Karpas-422 (cell line): ENCODE measurements at regions not wholly inside any gene's neighbourhood (a gene's known extent, or its start where the extent isn't known, plus 50 kb on each side); places are given as distances from the start of the nearest gene placed in this dataset.

Experiments
- DNase-seq: peaks from one replicate; pipeline ENCODE4 v3.0.0-alpha.2; 2015
- H2AFZ ChIP-seq: fragments of 200-600 bp; sonication (generic); 2 replicates; pipeline ENCODE4 v1.6.1; 2014; ENCODE audit warnings: antibody characterized with exemption, low read length, mixed read lengths
- H3K27ac ChIP-seq: fragments of 200-600 bp; sonication (generic); 2 replicates; pipeline ENCODE4 v1.5.1; 2014; ENCODE audit warnings: mild to moderate bottlenecking, low read length, moderate library complexity
- H3K27me3 ChIP-seq: fragments of 200-600 bp; sonication (generic); 2 replicates; pipeline ENCODE4 v1.6.1; 2014; ENCODE audit warnings: low read length, mixed read lengths
- H3K36me3 ChIP-seq: fragments of 200-600 bp; sonication (generic); 2 replicates; pipeline ENCODE4 v1.6.1; 2014; ENCODE audit warnings: low read length, mixed read lengths; ENCODE audit not compliant: insufficient read depth
- H3K4me1 ChIP-seq: fragments of 200-600 bp; sonication (generic); 2 replicates; pipeline ENCODE4 v1.6.1; 2014; ENCODE audit warnings: mild to moderate bottlenecking, low read length, mixed read lengths
- H3K4me2 ChIP-seq: fragments of 200-600 bp; sonication (generic); 2 replicates; pipeline ENCODE4 v1.6.1; 2014; ENCODE audit warnings: low read length, low read depth, mild to moderate bottlenecking; ENCODE audit not compliant: poor library complexity, severe bottlenecking
- H3K4me3 ChIP-seq: fragments of 200-600 bp; sonication (generic); 2 replicates; pipeline ENCODE4 v1.5.1; 2014; ENCODE audit warnings: mild to moderate bottlenecking, antibody characterized with exemption, low read length, mixed read lengths
- H3K79me2 ChIP-seq: fragments of 200-600 bp; sonication (generic); 2 replicates; pipeline ENCODE4 v1.6.1; 2014; ENCODE audit warnings: mild to moderate bottlenecking, low read length, mixed read lengths
- H3K9ac ChIP-seq: fragments of 200-600 bp; sonication (generic); 2 replicates; pipeline ENCODE4 v1.6.0; 2014; ENCODE audit warnings: low read length
- H3K9me2 ChIP-seq: fragments of 200-600 bp; sonication (generic), shearing (Covaris generic); replicated peaks from 2 replicates; pipeline ENCODE4 v1.6.0; 2014; ENCODE audit warnings: mild to moderate bottlenecking, low read length, moderate library complexity; ENCODE audit not compliant: insufficient read depth
- H3K9me3 ChIP-seq: fragments of 300-700, 200-600 bp; sonication (generic); 2 replicates; pipeline ENCODE4 v1.6.1; 2014; ENCODE audit warnings: low read length, mixed read lengths
- H4K20me1 ChIP-seq: fragments of 200-600 bp; sonication (generic); 2 replicates; pipeline ENCODE4 v1.6.1; 2014; ENCODE audit warnings: mild to moderate bottlenecking, antibody characterized with exemption, low read length, low read depth; ENCODE audit not compliant: insufficient read depth

DNA sequence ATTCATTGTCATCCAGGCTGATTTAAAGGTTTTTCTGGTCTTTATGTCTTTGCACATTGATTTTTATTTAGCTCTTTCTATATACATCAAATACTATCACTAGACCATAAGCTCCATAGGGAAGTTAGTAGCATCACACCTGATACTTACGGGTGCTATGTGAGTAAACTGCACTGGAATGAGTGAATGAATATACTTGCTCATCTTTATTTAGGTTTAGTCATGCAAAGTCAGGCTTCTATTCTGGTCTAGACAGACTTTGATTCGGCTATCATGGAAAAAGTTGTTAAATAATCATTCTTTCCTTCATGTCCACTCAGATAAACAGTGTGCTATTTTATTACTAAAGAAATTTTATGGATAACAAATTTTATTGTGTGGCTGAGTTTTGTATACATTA lies 457.8 kb upstream of the PCDH7 start:
- Histone ChIP-seq H3K9me3 (peaks cover 32% of the 10 kb centered on the region), H3K4me3 (no peak overlapping the region), H3K9me2 (no peaks in the 10 kb centered on the region), H3K36me3 (no peaks in the 10 kb centered on the region), H3K4me2 (no peak overlapping the region), H4K20me1 (no peaks in the 10 kb centered on the region), H3K27ac (no peak overlapping the region), H3K9ac (no peak overlapping the region), H3K4me1 (no peaks in the 10 kb centered on the region), H3K27me3 (no peaks in the 10 kb centered on the region), H2AFZ (no peak overlapping the region), H3K79me2 (no peaks in the 10 kb centered on the region)
- no peak for DNase-seq

DNA sequence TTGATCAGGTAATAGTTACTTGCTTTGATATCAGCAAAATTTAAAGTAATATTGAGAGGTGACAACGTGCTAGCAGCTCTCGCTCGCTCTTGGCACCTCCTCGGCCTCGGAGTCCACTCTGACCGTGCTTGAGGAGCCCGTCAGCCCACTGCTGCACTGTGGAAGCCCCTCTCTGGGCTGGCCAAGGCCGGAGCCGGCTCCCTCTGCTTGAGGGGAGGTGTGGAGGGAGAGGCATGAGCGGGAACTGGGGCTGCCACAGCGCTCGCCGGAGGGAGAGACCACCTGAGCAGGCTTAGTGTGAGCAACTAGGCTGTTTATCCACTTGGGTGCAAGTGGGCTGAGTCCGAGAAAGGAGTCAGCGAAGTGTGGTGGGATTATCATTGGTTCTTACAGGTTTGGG lies 455.7 kb upstream of the PCDH7 start:
- Histone ChIP-seq H3K9me3 (peaks cover 29% of the 10 kb centered on the region), H3K27me3 (no peaks in the 10 kb centered on the region), H3K4me1 (no peaks in the 10 kb centered on the region), H2AFZ (no peak overlapping the region), H3K4me3 (no peak overlapping the region), H3K36me3 (no peaks in the 10 kb centered on the region), H3K9me2 (no peaks in the 10 kb centered on the region), H3K9ac (no peak overlapping the region), H3K79me2 (no peaks in the 10 kb centered on the region), H4K20me1 (no peaks in the 10 kb centered on the region), H3K27ac (no peak overlapping the region), H3K4me2 (no peak overlapping the region)
- no peak for DNase-seq

DNA sequence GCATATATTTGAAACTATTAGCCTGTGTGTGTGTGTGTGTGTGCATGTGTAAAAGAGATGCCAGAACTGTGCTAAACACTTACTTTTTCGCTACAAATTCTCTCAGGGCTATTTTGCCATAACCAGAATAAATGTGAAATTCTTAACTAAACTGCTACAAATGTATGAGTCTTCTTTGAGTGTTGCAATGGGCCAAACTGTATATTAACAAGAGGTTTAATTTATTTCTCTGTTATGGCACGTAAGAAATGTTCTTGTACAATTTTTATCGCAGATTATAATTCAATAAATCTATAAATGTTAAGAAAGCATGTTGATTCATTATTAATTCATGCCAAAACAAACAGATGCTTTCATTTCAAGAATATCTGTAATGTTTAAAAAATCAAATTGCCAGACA lies 454.5 kb upstream of the PCDH7 start:
- Histone ChIP-seq H3K9me3 (peaks cover 23% of the 10 kb centered on the region), H3K27ac (no peak overlapping the region), H3K36me3 (no peaks in the 10 kb centered on the region), H4K20me1 (no peaks in the 10 kb centered on the region), H3K79me2 (no peaks in the 10 kb centered on the region), H3K9me2 (no peaks in the 10 kb centered on the region), H2AFZ (no peak overlapping the region), H3K4me2 (no peak overlapping the region), H3K4me1 (no peaks in the 10 kb centered on the region), H3K4me3 (no peak overlapping the region), H3K27me3 (no peaks in the 10 kb centered on the region), H3K9ac (no peak overlapping the region)
- no peak for DNase-seq

DNA sequence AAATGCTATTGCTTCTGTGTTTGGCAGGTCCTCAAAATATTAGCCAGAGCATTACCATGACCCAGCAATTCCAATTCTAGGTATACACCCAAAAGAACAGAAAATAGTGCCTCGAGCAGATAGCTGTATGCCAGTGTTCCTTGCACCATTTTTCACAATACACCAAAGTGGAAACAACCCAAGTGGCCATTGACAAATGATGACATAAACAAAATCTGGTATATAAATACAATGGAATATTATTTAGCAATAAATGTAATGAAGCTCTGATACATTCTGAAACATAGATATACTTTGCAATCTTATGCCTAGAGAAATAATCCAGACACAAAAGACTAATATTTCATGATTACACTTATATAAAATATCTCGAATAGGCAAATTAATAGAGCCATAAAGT lies 451.8 kb upstream of the PCDH7 start:
- Histone ChIP-seq H3K4me1 (no peaks in the 10 kb centered on the region), H3K9me3 (peaks cover 14% of the 10 kb centered on the region), H3K9me2 (no peaks in the 10 kb centered on the region), H3K27ac (no peak overlapping the region), H3K36me3 (no peaks in the 10 kb centered on the region), H3K9ac (no peak overlapping the region), H2AFZ (no peak overlapping the region), H3K27me3 (no peaks in the 10 kb centered on the region), H3K4me2 (no peak overlapping the region), H4K20me1 (no peaks in the 10 kb centered on the region), H3K4me3 (no peak overlapping the region), H3K79me2 (no peaks in the 10 kb centered on the region)
- DNase-seq: no peak

DNA sequence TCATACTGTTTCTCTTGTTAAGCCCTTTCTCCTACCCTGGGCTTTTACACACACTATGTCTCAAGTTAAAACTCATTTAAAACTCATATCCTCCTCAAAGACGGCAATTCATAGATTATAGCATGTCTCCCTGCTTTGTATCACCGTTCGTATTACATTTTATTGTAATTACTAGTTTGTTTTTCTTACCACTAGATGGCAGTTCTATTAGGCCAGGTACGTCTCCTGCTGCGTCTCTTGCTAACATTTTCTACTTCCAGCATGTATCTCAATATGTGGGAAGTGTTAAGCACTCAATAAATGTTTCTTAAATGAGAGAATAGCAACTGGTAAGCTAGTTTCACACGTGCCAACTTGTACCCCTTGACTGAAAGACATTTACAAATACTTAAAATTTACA lies 450.3 kb upstream of the PCDH7 start:
- H2AFZ ChIP-seq: no peak overlapping the region; the same call in 1 of the 2 replicates

DNA sequence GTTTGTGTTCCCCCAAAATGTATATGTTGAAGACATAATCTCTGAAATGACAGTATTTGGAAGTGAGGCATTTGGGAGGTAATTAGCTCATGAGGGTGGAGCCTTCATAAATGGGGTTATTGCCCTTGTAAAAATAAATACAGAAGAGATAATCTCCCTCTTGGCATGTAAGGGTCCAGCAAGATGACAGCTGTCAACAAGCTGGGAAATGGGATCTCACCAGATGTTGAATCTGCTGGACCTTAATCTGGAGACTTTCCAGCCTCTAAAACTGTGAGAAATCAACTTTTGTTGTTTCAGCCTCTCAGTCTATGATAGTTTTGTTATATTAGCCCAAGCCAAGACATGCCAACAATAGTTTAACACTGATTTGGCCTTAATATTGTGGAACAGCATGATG lies 438.2 kb upstream of the PCDH7 start:
- Histone ChIP-seq H3K79me2 (no peaks in the 10 kb centered on the region), H3K4me1 (no peaks in the 10 kb centered on the region), H3K27ac (no peak overlapping the region), H3K9me2 (no peaks in the 10 kb centered on the region), H3K9me3 (peaks cover 28% of the 10 kb centered on the region), H2AFZ (no peak overlapping the region), H3K4me3 (no peak overlapping the region), H3K27me3 (no peaks in the 10 kb centered on the region), H3K4me2 (no peak overlapping the region), H4K20me1 (no peaks in the 10 kb centered on the region), H3K9ac (no peak overlapping the region), H3K36me3 (no peaks in the 10 kb centered on the region)
- no peak for DNase-seq

More for the DNA sequence above, 450.3 kb upstream of the PCDH7 start:
- DNase-seq: no peak
- H3K4me3 ChIP-seq: no peak overlapping the region
- no peaks in the 10 kb centered on the region for H3K9me2 ChIP-seq
- no peak overlapping the region for H3K9ac ChIP-seq
- peaks cover 14% of the 10 kb centered on the region for H3K9me3 ChIP-seq
- no peaks in the 10 kb centered on the region for H4K20me1 ChIP-seq
- H3K4me1 ChIP-seq: no peaks in the 10 kb centered on the region
- H3K4me2 ChIP-seq: no peak overlapping the region
- H3K27ac ChIP-seq: no peak overlapping the region
- H3K79me2 ChIP-seq: no peaks in the 10 kb centered on the region
- H3K27me3 ChIP-seq: no peaks in the 10 kb centered on the region
- H3K36me3 ChIP-seq: no peaks in the 10 kb centered on the region

DNA sequence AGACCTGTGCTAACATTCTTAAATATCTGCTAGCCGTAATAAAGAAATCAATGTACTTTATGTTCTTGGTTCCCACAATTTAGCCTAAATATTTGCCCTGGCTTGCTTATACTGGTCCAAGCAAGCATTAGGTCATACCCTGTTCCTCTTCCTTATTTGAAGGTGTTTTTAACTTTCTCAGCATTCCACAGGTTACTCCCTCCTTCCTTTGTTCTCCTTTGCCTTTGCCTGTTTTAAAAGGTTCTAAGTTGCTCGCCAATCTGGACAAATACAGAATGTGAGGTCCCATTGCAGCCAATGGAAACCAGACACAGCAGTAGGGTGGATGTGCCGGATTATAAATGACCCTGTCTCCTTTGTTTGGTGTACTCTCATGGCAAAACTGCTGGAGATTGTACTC lies 436.8 kb upstream of the PCDH7 start:
- Histone ChIP-seq H3K36me3 (no peaks in the 10 kb centered on the region), H3K4me3 (no peak overlapping the region), H3K4me1 (no peaks in the 10 kb centered on the region), H4K20me1 (no peaks in the 10 kb centered on the region), H3K9me3 (peaks cover 30% of the 10 kb centered on the region), H3K9me2 (no peaks in the 10 kb centered on the region), H3K27ac (no peak overlapping the region), H3K79me2 (no peaks in the 10 kb centered on the region), H3K27me3 (no peaks in the 10 kb centered on the region), H3K4me2 (no peak overlapping the region), H3K9ac (no peak overlapping the region), H2AFZ (no peak overlapping the region)
- no peak for DNase-seq

DNA sequence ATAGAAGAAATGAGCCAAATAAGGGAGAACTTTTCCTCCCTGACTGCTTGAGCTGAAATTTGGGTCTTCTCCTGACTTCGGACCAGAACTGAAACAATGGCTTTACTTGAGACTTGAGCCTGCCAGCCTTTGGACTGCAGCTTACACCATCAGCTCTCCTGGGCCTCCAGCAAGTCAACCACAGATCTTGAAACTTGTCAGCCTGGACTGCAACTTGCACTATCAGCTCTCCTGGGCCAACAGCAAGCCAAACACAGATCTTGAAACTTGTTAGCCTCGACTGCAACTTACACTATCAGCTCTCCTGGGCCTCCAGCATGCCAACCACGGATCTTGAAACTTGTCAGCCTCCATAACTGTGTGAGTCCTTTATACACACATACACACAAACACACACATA lies 425.9 kb upstream of the PCDH7 start:
- no peaks in the 10 kb centered on the region for H3K79me2 ChIP-seq
- no peak overlapping the region for H3K4me2 ChIP-seq
- H3K4me3 ChIP-seq: no peak overlapping the region
- H3K9me2 ChIP-seq: no peaks in the 10 kb centered on the region
- no peak overlapping the region for H2AFZ ChIP-seq
- no peaks in the 10 kb centered on the region for H3K36me3 ChIP-seq
- no peaks in the 10 kb centered on the region for H3K27me3 ChIP-seq
- H3K4me1 ChIP-seq: no peaks in the 10 kb centered on the region
- no peak overlapping the region for H3K27ac ChIP-seq
- H3K9me3 ChIP-seq: peaks cover 26% of the 10 kb centered on the region
- H4K20me1 ChIP-seq: no peaks in the 10 kb centered on the region
- DNase-seq: no peak
- H3K9ac ChIP-seq: no peak overlapping the region

DNA sequence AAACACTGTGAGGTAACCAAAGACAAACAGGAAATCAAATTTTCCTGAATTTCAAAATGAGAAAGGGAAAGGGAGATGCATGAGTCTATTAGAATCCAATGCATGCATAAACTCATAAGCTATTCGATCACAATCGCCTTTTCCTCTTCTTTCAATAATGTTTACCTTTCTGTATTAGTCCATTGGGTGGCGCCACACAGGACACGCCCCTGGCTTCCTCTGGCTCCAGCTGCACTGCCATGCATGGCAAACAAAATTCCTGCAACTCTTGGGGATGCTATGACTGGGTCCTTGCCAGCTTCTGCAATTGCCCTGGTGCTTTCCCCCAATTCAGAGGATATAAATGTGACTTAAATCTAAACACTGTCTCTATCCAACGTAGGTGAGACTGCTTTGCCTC lies 424.5 kb upstream of the PCDH7 start:
- no peaks in the 10 kb centered on the region for H3K9me2 ChIP-seq
- H3K9me3 ChIP-seq: peaks cover 29% of the 10 kb centered on the region
- H2AFZ ChIP-seq: no peak overlapping the region
- no peak overlapping the region for H3K9ac ChIP-seq
- no peak overlapping the region for H3K4me2 ChIP-seq
- H3K4me3 ChIP-seq: peak overlapping the region; percentile 9; the same call in 1 of the 2 replicates
- no peaks in the 10 kb centered on the region for H3K4me1 ChIP-seq
- no peak overlapping the region for H3K27ac ChIP-seq
- no peaks in the 10 kb centered on the region for H3K36me3 ChIP-seq
- no peaks in the 10 kb centered on the region for H3K79me2 ChIP-seq
- H4K20me1 ChIP-seq: no peaks in the 10 kb centered on the region
- no peak for DNase-seq
- H3K27me3 ChIP-seq: no peaks in the 10 kb centered on the region
